ENCODE measurements at regions not wholly inside any gene's neighbourhood (a gene's known extent, or its start where the extent isn't known, plus 50 kb on each side); places are given as distances from the start of the nearest gene placed in this dataset.

DNA sequence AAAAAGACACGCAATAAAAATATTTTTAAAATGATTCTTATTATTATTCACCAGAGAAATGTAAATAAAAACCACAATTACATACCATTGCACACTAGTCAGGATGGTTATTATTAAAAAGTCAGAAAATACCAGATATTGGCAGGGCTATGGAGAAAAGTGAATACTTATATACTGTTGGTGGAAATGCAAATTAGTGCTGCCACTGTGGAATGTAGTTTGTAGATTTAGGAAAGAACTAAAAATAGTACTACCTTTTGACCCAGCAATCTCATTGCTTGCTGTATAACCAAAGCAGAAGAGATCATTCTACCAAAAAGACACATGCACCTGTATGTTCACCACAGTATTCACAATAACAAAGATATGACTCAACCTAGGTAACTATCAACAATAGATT lies 1237.3 kb upstream of the FAM98A start:
- TF ChIP-seq CTCF (IDR thresholded peaks at IDR 0.05) (no peak), POLR2A (IDR thresholded peaks at IDR 0.05) (no peak)
